GM12878 (cell line): ENCODE measurements at regions not wholly inside any gene's neighbourhood (a gene's known extent, or its start where the extent isn't known, plus 50 kb on each side); places are given as distances from the start of the nearest gene placed in this dataset.

Source experiments
- ATAC-seq: fragments of 200-7000 bp; cut with Tn5 transposase; 3 replicates; pipeline ENCODE4 v1.9.1; 2020; ENCODE audit warnings: mild to moderate bottlenecking, moderate library complexity
- BruUV-seq: library from RNA; stranded (reverse); fragments of 400-500 nt; replicated peaks from 2 replicates; lab custom pipeline; 2021; lab: Mats Ljungman, UMichigan
- CTCF ChIA-PET: fragments of 300-600 bp; sonication (Branson Sonifier 250); formaldehyde crosslinking; extraction: SDS; loops from one replicate; lab custom pipeline; 2021; ENCODE audit warnings: inconsistent platforms; lab: Yijun Ruan, JAX
- POLR2A ChIA-PET: fragments of 350-600 bp; formaldehyde crosslinking; extraction: SDS; loops from one replicate; lab custom pipeline; 2021; ENCODE audit warnings: inconsistent platforms; lab: Charles Lee
- RAD21 ChIA-PET: fragments of 300-600 bp; sonication (Branson Sonifier 250); formaldehyde crosslinking; loops from one replicate; lab custom pipeline; 2023; ENCODE audit warnings: antibody characterized with exemption; ENCODE audit not compliant: unreplicated experiment; lab: Charles Lee
- SMC1A ChIA-PET: fragments of 300-600 bp; sonication (Branson Sonifier 250); formaldehyde crosslinking; loops from one replicate; lab custom pipeline; 2023; ENCODE audit not compliant: unreplicated experiment, uncharacterized antibody; lab: Charles Lee
- DNase-seq: peaks from one replicate; pipeline ENCODE4 v3.0.0-alpha.2; 2011; ENCODE audit warnings: low read depth, low spot score
- FAIRE-seq: peaks from 3 replicates; lab custom pipeline; 2011; peaks lifted over from hg19 to GRCh38; lab: Jason Lieb, UNC
- H2AFZ ChIP-seq: 2 replicates; pipeline ENCODE4 v1.6.0; 2011; ENCODE audit warnings: low read depth, low read length, control low read depth; ENCODE audit not compliant: control insufficient read depth
- H3K27ac ChIP-seq: 2 replicates; pipeline ENCODE4 v1.5.1; 2011; ENCODE audit warnings: control low read depth; ENCODE audit not compliant: control insufficient read depth, insufficient read depth
- H3K27me3 ChIP-seq, 2 experiments: replicated peaks in 1 of 2; 2 replicates each; pipeline versions ENCODE4 v1.6.0 to v1.6.1; 2011; ENCODE audit warnings: low read length in 1 of 2; ENCODE audit not compliant: control insufficient read depth in 2 of 2, insufficient read depth in 2 of 2
- H3K36me3 ChIP-seq, 2 experiments: 2 replicates each; pipeline ENCODE4 v1.5.1; 2011; ENCODE audit warnings: low read length in 1 of 2; ENCODE audit not compliant: control insufficient read depth in 2 of 2, insufficient read depth in 2 of 2
- H3K4me1 ChIP-seq: 2 replicates; pipeline ENCODE4 v1.6.1; 2011; ENCODE audit warnings: mild to moderate bottlenecking, low read length, moderate library complexity, mixed read lengths; ENCODE audit not compliant: control insufficient read depth, insufficient read depth
- H3K4me2 ChIP-seq: 2 replicates; pipeline ENCODE4 v1.6.0; 2011; ENCODE audit warnings: control low read depth; ENCODE audit not compliant: control insufficient read depth, insufficient read depth
- H3K4me3 ChIP-seq: fragments of 200-600 bp; sonication (generic); 2 replicates; pipeline ENCODE4 v1.5.1; 2016
- H3K79me2 ChIP-seq: 2 replicates; pipeline ENCODE4 v1.6.0; 2011; ENCODE audit warnings: low read length; ENCODE audit not compliant: control insufficient read depth, insufficient read depth
- H3K9ac ChIP-seq: 2 replicates; pipeline ENCODE4 v1.8.0; 2011; ENCODE audit warnings: low read length, control low read depth, mixed read lengths; ENCODE audit not compliant: control insufficient read depth, insufficient read depth
- H3K9me3 ChIP-seq: replicated peaks from 3 replicates; pipeline ENCODE4 v1.5.1; 2011; ENCODE audit warnings: mild to moderate bottlenecking, low read length; ENCODE audit not compliant: control insufficient read depth, insufficient read depth
- H4K20me1 ChIP-seq: 2 replicates; pipeline ENCODE4 v1.6.0; 2011; ENCODE audit not compliant: control insufficient read depth, insufficient read depth
- BACH1 ChIP-seq: fragments of 450-650 bp; IDR thresholded peaks from 2 replicates; pipeline ENCODE4 v1.6.1; 2017; ENCODE audit warnings: mild to moderate bottlenecking, borderline replicate concordance
- BMI1 ChIP-seq: fragments of 450-650 bp; IDR thresholded peaks from 2 replicates; pipeline ENCODE4 v1.6.1; 2016; ENCODE audit warnings: mild to moderate bottlenecking, moderate library complexity, borderline replicate concordance
- FOXK2 ChIP-seq: fragments of 450-650 bp; IDR thresholded peaks from 2 replicates; pipeline ENCODE4 v1.6.1; 2017; ENCODE audit warnings: mild to moderate bottlenecking, moderate library complexity
- GATAD2B ChIP-seq: fragments of 450-650 bp; conservative IDR thresholded peaks from 2 replicates; pipeline ENCODE4 v1.6.1; 2017; ENCODE audit warnings: low read depth, mild to moderate bottlenecking, moderate library complexity
- JUND ChIP-seq: IDR thresholded peaks from 2 replicates; pipeline ENCODE4 v1.6.1; 2012; ENCODE audit warnings: low read depth, mild to moderate bottlenecking, low read length, improper control_type of control experiment, moderate library complexity
- MXI1 ChIP-seq: fragments of 150-350 bp; IDR thresholded peaks from 2 replicates; pipeline ENCODE4 v1.6.1; 2011; ENCODE audit warnings: low read depth, mild to moderate bottlenecking, inconsistent platforms, low read length, improper control_type of control experiment
- NFXL1 ChIP-seq: fragments of 450-650 bp; IDR thresholded peaks from 2 replicates; pipeline ENCODE4 v1.6.1; 2017; ENCODE audit warnings: antibody characterized with exemption, mild to moderate bottlenecking, borderline replicate concordance
- SIX5 ChIP-seq: IDR thresholded peaks from 2 replicates; pipeline ENCODE4 v1.6.1; 2011; ENCODE audit warnings: mild to moderate bottlenecking, low read depth, low read length, moderate library complexity; ENCODE audit not compliant: severe bottlenecking
- SUZ12 ChIP-seq: fragments of 200-600 bp; sonication (generic); IDR thresholded peaks from one replicate; pipeline ENCODE4 v1.6.1; 2018; ENCODE audit warnings: antibody characterized with exemption, mild to moderate bottlenecking; ENCODE audit not compliant: unreplicated experiment
- TARDBP ChIP-seq: IDR thresholded peaks from 2 replicates; pipeline ENCODE4 v1.6.1; 2016; ENCODE audit warnings: borderline replicate concordance
- WGBS: methylation state at CpG from one replicate; pipeline ENCODE4 v1.1.6; 2016; ENCODE audit warnings: low lambda C conversion rate; ENCODE audit not compliant: insufficient replicate concordance, insufficient coverage; ENCODE audit errors: missing lambda C conversion rate; 5-methylcytosine and 5-hydroxymethylcytosine counted together
- in situ Hi-C: fragments of 300-500 bp; cut with MboI; formaldehyde crosslinking; loops from 9 replicates; pipeline ENCODE4 v1.14.3; 2018; ENCODE audit warnings: mixed read lengths
- intact Hi-C: fragments of 100-400 bp; cut with micrococcal nuclease; formaldehyde crosslinking; loops from one replicate; pipeline ENCODE4 v1.14.2; 2022; ENCODE audit not compliant: unreplicated experiment
- TF ChIP-seq, protein P1 (sequence below): fragments of 450-650 bp; IDR thresholded peaks from 2 replicates; pipeline ENCODE4 v1.6.1; 2016; ENCODE audit warnings: mild to moderate bottlenecking
- TF ChIP-seq, protein P2 (sequence below): IDR thresholded peaks from 2 replicates; pipeline ENCODE4 v1.6.1; 2012; ENCODE audit warnings: low read depth, low read length, improper control_type of control experiment
- TF ChIP-seq, protein P3 (sequence below): IDR thresholded peaks from 2 replicates; pipeline ENCODE4 v1.6.1; 2012; ENCODE audit warnings: mild to moderate bottlenecking, low read depth, low read length

DNA sequence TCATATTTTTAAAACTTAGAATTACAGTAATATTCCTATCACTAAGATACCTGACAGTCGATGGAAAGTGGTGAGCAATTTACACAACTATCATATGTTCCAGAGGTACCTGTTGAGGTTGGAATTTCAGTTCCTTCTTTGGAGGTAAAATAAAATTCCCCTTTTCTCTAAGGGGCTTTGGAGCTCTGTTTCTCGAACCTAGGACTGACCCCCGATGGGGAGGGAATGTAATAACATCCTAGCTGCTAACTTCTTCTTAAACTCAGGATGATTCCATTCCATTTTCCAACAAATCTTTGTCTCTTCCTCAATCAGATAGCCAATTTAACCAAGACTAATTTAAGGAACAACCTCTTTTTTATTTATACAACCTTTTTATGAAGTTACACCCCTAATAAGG, 1069.8 kb downstream of the NLGN4Y start (continued):
- TF ChIP-seq TARDBP: no peak
- TF ChIP-seq, protein P1, sequence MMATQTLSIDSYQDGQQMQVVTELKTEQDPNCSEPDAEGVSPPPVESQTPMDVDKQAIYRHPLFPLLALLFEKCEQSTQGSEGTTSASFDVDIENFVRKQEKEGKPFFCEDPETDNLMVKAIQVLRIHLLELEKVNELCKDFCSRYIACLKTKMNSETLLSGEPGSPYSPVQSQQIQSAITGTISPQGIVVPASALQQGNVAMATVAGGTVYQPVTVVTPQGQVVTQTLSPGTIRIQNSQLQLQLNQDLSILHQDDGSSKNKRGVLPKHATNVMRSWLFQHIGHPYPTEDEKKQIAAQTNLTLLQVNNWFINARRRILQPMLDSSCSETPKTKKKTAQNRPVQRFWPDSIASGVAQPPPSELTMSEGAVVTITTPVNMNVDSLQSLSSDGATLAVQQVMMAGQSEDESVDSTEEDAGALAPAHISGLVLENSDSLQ: no peak

DNA sequence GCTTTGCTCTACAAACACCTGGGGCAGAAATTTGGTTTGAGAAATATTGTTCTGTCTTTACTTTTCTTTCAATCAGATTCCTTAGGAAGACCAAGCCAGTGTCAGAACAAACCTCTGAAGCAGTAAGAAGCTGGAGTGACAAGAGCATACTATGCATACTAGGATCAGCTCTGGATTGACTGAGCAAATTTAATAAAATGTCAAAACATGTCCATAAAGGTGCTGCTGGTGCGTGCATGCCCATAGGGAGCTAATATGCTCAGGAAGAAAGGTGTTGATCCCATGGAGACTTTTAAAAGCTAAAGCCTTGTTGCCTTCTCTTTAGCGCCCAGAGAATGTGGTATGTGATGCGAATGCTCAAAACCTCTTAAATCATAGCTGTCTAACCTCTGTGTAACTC, 1076.2 kb downstream of the NLGN4Y start:
- Histone ChIP-seq H3K79me2 (no peaks in the 10 kb centered on the region), H4K20me1 (no peaks in the 10 kb centered on the region), H3K27me3 (no peaks in the 10 kb centered on the region), H3K9me3 (no peaks in the 10 kb centered on the region), H2AFZ (no peak overlapping the region), H3K36me3 (no peaks in the 10 kb centered on the region), H3K4me2 (no peak overlapping the region), H3K27ac (no peak overlapping the region), H3K4me3 (no peak overlapping the region), H3K9ac (no peak overlapping the region), H3K4me1 (no peaks in the 10 kb centered on the region)
- DNase-seq (no peak), FAIRE-seq (no peak), ATAC-seq (no peak)
- intact Hi-C loops: no loop called here
- SMC1A ChIA-PET: no interaction called here
- in situ Hi-C loops: no loop called here
- RAD21 ChIA-PET: no interaction called here
- POLR2A ChIA-PET: no interaction called here
- WGBS: no CpG with 5 or more reads among the region's 3 CpGs
- no TSS peak for BruUV-seq
- CTCF ChIA-PET: no interaction called here
- TF ChIP-seq BACH1 (no peak), FOXK2 (no peak), BMI1 (no peak), SUZ12 (no peak), JUND (no peak), MXI1 (no peak), GATAD2B (no peak), NFXL1 (no peak), SIX5 (no peak)
- TF ChIP-seq, protein P2, sequence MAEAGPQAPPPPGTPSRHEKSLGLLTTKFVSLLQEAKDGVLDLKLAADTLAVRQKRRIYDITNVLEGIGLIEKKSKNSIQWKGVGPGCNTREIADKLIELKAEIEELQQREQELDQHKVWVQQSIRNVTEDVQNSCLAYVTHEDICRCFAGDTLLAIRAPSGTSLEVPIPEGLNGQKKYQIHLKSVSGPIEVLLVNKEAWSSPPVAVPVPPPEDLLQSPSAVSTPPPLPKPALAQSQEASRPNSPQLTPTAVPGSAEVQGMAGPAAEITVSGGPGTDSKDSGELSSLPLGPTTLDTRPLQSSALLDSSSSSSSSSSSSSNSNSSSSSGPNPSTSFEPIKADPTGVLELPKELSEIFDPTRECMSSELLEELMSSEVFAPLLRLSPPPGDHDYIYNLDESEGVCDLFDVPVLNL: no peak
- TF ChIP-seq, protein P1: no peak
- TF ChIP-seq, protein P3, sequence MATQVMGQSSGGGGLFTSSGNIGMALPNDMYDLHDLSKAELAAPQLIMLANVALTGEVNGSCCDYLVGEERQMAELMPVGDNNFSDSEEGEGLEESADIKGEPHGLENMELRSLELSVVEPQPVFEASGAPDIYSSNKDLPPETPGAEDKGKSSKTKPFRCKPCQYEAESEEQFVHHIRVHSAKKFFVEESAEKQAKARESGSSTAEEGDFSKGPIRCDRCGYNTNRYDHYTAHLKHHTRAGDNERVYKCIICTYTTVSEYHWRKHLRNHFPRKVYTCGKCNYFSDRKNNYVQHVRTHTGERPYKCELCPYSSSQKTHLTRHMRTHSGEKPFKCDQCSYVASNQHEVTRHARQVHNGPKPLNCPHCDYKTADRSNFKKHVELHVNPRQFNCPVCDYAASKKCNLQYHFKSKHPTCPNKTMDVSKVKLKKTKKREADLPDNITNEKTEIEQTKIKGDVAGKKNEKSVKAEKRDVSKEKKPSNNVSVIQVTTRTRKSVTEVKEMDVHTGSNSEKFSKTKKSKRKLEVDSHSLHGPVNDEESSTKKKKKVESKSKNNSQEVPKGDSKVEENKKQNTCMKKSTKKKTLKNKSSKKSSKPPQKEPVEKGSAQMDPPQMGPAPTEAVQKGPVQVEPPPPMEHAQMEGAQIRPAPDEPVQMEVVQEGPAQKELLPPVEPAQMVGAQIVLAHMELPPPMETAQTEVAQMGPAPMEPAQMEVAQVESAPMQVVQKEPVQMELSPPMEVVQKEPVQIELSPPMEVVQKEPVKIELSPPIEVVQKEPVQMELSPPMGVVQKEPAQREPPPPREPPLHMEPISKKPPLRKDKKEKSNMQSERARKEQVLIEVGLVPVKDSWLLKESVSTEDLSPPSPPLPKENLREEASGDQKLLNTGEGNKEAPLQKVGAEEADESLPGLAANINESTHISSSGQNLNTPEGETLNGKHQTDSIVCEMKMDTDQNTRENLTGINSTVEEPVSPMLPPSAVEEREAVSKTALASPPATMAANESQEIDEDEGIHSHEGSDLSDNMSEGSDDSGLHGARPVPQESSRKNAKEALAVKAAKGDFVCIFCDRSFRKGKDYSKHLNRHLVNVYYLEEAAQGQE: no peak
